GM12878 (cell line): ENCODE measurements at regions not wholly inside any gene's neighbourhood (a gene's known extent, or its start where the extent isn't known, plus 50 kb on each side); places are given as distances from the start of the nearest gene placed in this dataset.

ENCODE experiments used
- E2F8 ChIP-seq: fragments of 450-650 bp; IDR thresholded peaks from 2 replicates; pipeline ENCODE4 v1.6.1; 2018; ENCODE audit warnings: mild to moderate bottlenecking, low read depth, moderate library complexity; ENCODE audit not compliant: partially characterized antibody
- JUND ChIP-seq: IDR thresholded peaks from 2 replicates; pipeline ENCODE4 v1.6.1; 2012; ENCODE audit warnings: low read depth, mild to moderate bottlenecking, low read length, improper control_type of control experiment, moderate library complexity
- KDM1A ChIP-seq: fragments of 200-600 bp; sonication (generic); IDR thresholded peaks from 2 replicates; pipeline ENCODE4 v1.6.1; 2016; ENCODE audit warnings: borderline replicate concordance
- MXI1 ChIP-seq: fragments of 150-350 bp; IDR thresholded peaks from 2 replicates; pipeline ENCODE4 v1.6.1; 2011; ENCODE audit warnings: low read depth, mild to moderate bottlenecking, inconsistent platforms, low read length, improper control_type of control experiment
- POLR2A ChIP-seq: IDR thresholded peaks from 2 replicates; pipeline ENCODE4 v1.6.1; 2011; ENCODE audit warnings: low read depth, mild to moderate bottlenecking, low read length
- POLR2AphosphoS5 ChIP-seq: IDR thresholded peaks from 2 replicates; pipeline ENCODE4 v1.6.1; 2011; ENCODE audit warnings: mild to moderate bottlenecking, low read length, inconsistent platforms
- SRF ChIP-seq, 2 experiments: IDR thresholded peaks; 2 replicates each; pipeline ENCODE4 v1.6.1; 2011; ENCODE audit warnings: low read depth in 2 of 2, low read length in 2 of 2, mild to moderate bottlenecking in 1 of 2, moderate library complexity in 1 of 2
- SUZ12 ChIP-seq: fragments of 200-600 bp; sonication (generic); IDR thresholded peaks from one replicate; pipeline ENCODE4 v1.6.1; 2018; ENCODE audit warnings: antibody characterized with exemption, mild to moderate bottlenecking; ENCODE audit not compliant: unreplicated experiment

- TF ChIP-seq JUND (no peak), POLR2AphosphoS5 (no peak), SUZ12 (no peak), POLR2A (no peak), E2F8 (no peak), SRF (IDR thresholded peaks at IDR 0.05; ENCODE audit: low read depth in 2 of 2, low read length in 2 of 2) (no peak), KDM1A (no peak), MXI1 (no peak)
Observed at GRCh38 chr7:52309631-52310030, 725.8 kb upstream of the POM121L12 start.
